ENCODE measurements at regions not wholly inside any gene's neighbourhood (a gene's known extent, or its start where the extent isn't known, plus 50 kb on each side); places are given as distances from the start of the nearest gene placed in this dataset.

- Histone ChIP-seq H3K36me3 (ENCODE audit: control insufficient read depth in 2 of 2, extremely low read depth in 1 of 2, insufficient read depth in 2 of 2, low read length in 2 of 2) (no peaks in the 10 kb centered on the region), H3K27me3 (ENCODE audit: control insufficient read depth in 2 of 2, insufficient read depth in 2 of 2, low read length in 2 of 2) (peaks cover 4 to 6% of the 10 kb centered on the region in 2 experiments), H3K27ac (ENCODE audit: insufficient read depth, low read depth, low read length) (no peak overlapping the region), H3K9me1 (replicated peaks; ENCODE audit: control insufficient read depth, extremely low read depth, insufficient read depth, low read length) (no peaks in the 10 kb centered on the region), H3K4me2 (ENCODE audit: insufficient read depth, low read length) (no peak overlapping the region), H3K9me3 (replicated peaks; ENCODE audit: control insufficient read depth, insufficient read depth, low read length) (no peaks in the 10 kb centered on the region), H3K4me3 (replicated peaks in 1 of 3; ENCODE audit: insufficient read depth in 1 of 3, low read depth in 1 of 3, low read length in 3 of 3) (no peak overlapping the region), H2AFZ (ENCODE audit: low read depth, low read length) (no peak overlapping the region), H3K79me2 (ENCODE audit: control insufficient read depth, insufficient read depth, low read length) (no peaks in the 10 kb centered on the region), H3K4me1 (ENCODE audit: control insufficient read depth, extremely low read depth, insufficient read depth, low read length) (no peaks in the 10 kb centered on the region), H4K20me1 (replicated peaks; ENCODE audit: control insufficient read depth, extremely low read depth, insufficient read depth, low read length) (no peaks in the 10 kb centered on the region), H3K9ac (replicated peaks; ENCODE audit: extremely low read depth, insufficient read depth, low read length) (no peak overlapping the region)
- DNase-seq (ENCODE audit: low read depth, low spot score), result no peak
- no TSS peak for BruUV-seq (replicated peaks)
- dilution Hi-C loops (cut with MboI; ENCODE audit: extremely low pct_ligation_motif_present, low sequenced_read_pairs) (no loop called here), intact Hi-C loops (cut with micrococcal nuclease) (no loop called here)
- no peak for TF ChIP-seq EZH2 (IDR thresholded peaks at IDR 0.05; ENCODE audit: borderline replicate concordance, low read depth, low read length, severe bottlenecking)
- TF ChIP-seq GATA2 (IDR thresholded peaks at IDR 0.05; ENCODE audit: insufficient read depth, insufficient read length, low read depth, low read length), result no peak
- TF ChIP-seq JUN (IDR thresholded peaks at IDR 0.05; ENCODE audit: borderline replicate concordance, insufficient read depth, insufficient read length, low read depth), result no peak
- TF ChIP-seq CTCF (IDR thresholded peaks at IDR 0.05; ENCODE audit: extremely low read depth in 1 of 2, insufficient read depth in 1 of 2, low read depth in 1 of 2, low read length in 2 of 2), result no peak
- no peak for TF ChIP-seq POLR2AphosphoS5 (IDR thresholded peaks at IDR 0.05; ENCODE audit: insufficient read depth, low read depth, low read length)
- TF ChIP-seq MYC (IDR thresholded peaks at IDR 0.05; ENCODE audit: low read depth, low read length), result no peak
- no peak for TF ChIP-seq FOS (IDR thresholded peaks at IDR 0.05; ENCODE audit: borderline replicate concordance, insufficient read depth, low read length)
- TF ChIP-seq MAX (IDR thresholded peaks at IDR 0.05; ENCODE audit: insufficient read depth, insufficient read length), result no peak
- no peak for TF ChIP-seq POLR2A (IDR thresholded peaks at IDR 0.05; ENCODE audit: low read depth, low read length)
- ChIA-PET POLR2A (no interaction called here), CTCF (interaction anchor here (1.5 kb wide), 1 partner anchor 13 kb away, joined by 3 read pairs; no protein-coding TSS in a partner anchor)
- FAIRE-seq, result no peak
These were observed 368.3 kb downstream of the ENC1 start for GRCh38 chr5:74272024-74272775.

All from endothelial cell of umbilical vein (primary cell).